ENCODE measurements at regions not wholly inside any gene's neighbourhood (a gene's known extent, or its start where the extent isn't known, plus 50 kb on each side); places are given as distances from the start of the nearest gene placed in this dataset.

- POLR2A ChIA-PET: no interaction called here
- Mint-ChIP-seq H3K9me3 (ENCODE audit: insufficient read depth) (no peaks in the 10 kb centered on the region), H3K36me3 (ENCODE audit: low read depth) (no peaks in the 10 kb centered on the region)
These were observed 63.6 kb upstream of the BOC start for GRCh38 chr3:113147681-113148261.

GRCh38 chr3:113148284-113148683 lies 63.1 kb upstream of the BOC start:
- Mint-ChIP-seq H3K27ac (no peak overlapping the region), H3K4me1 (ENCODE audit: low read depth) (no peaks in the 10 kb centered on the region), H3K9me3 (ENCODE audit: insufficient read depth) (no peaks in the 10 kb centered on the region), H3K4me3 (no peak overlapping the region), H3K36me3 (ENCODE audit: low read depth) (no peaks in the 10 kb centered on the region), H3K27me3 (ENCODE audit: low read depth) (peaks cover 11% of the 10 kb centered on the region)
- ChIA-PET CTCF (interaction anchor here (2.0 kb wide), 1 partner anchor 140 kb away, joined by 4 read pairs; no protein-coding TSS in a partner anchor), POLR2A (no interaction called here)
- no peak for ATAC-seq
- DNase-seq: no peak

More at GRCh38 chr3:113147681-113148261, 63.6 kb upstream of the BOC start:
- H3K27ac Mint-ChIP-seq: no peak overlapping the region
- ATAC-seq (no peak), DNase-seq (no peak)
- no peaks in the 10 kb centered on the region for H3K4me1 Mint-ChIP-seq (ENCODE audit: low read depth)
- CTCF ChIA-PET: interaction anchor here (2.0 kb wide), 1 partner anchor 141 kb away, joined by 4 read pairs; no protein-coding TSS in a partner anchor
- peaks cover 11% of the 10 kb centered on the region for H3K27me3 Mint-ChIP-seq (ENCODE audit: low read depth)
- no peak overlapping the region for H3K4me3 Mint-ChIP-seq

GRCh38 chr3:113150250-113150649 lies 61.1 kb upstream of the BOC start:
- ATAC-seq: no peak

GRCh38 chr3:113151461-113152031 lies 59.8 kb upstream of the BOC start:
- no peak overlapping the region for H3K27ac Mint-ChIP-seq
- H3K27me3 Mint-ChIP-seq (ENCODE audit: low read depth): peaks cover 6% of the 10 kb centered on the region
- ATAC-seq (no peak), DNase-seq (no peak)
- H3K36me3 Mint-ChIP-seq (ENCODE audit: low read depth): no peaks in the 10 kb centered on the region
- no peaks in the 10 kb centered on the region for H3K4me1 Mint-ChIP-seq (ENCODE audit: low read depth)
- H3K9me3 Mint-ChIP-seq (ENCODE audit: insufficient read depth): no peaks in the 10 kb centered on the region
- no peak overlapping the region for H3K4me3 Mint-ChIP-seq
- POLR2A ChIA-PET: no interaction called here
- CTCF ChIA-PET: interaction anchor here (1.7 kb wide), 1 partner anchor 16 kb away, joined by 7 read pairs; no protein-coding TSS in a partner anchor

More at GRCh38 chr3:113150250-113150649, 61.1 kb upstream of the BOC start:
- H3K9me3 Mint-ChIP-seq (ENCODE audit: insufficient read depth): no peaks in the 10 kb centered on the region
- peaks cover 6% of the 10 kb centered on the region for H3K27me3 Mint-ChIP-seq (ENCODE audit: low read depth)
- ChIA-PET CTCF (interaction anchor here (1.7 kb wide), 1 partner anchor 14 kb away, joined by 7 read pairs; no protein-coding TSS in a partner anchor), POLR2A (no interaction called here)
- no peak overlapping the region for H3K27ac Mint-ChIP-seq
- H3K4me3 Mint-ChIP-seq: no peak overlapping the region
- H3K36me3 Mint-ChIP-seq (ENCODE audit: low read depth): no peaks in the 10 kb centered on the region
- no peaks in the 10 kb centered on the region for H3K4me1 Mint-ChIP-seq (ENCODE audit: low read depth)
- DNase-seq: no peak

GRCh38 chr3:113152849-113153248 lies 58.5 kb upstream of the BOC start:
- no peaks in the 10 kb centered on the region for H3K4me1 Mint-ChIP-seq (ENCODE audit: low read depth)
- ChIA-PET CTCF (no interaction called here), POLR2A (no interaction called here)
- no peak overlapping the region for H3K4me3 Mint-ChIP-seq
- no peaks in the 10 kb centered on the region for H3K36me3 Mint-ChIP-seq (ENCODE audit: low read depth)
- H3K9me3 Mint-ChIP-seq (ENCODE audit: insufficient read depth): no peaks in the 10 kb centered on the region
- no peak overlapping the region for H3K27ac Mint-ChIP-seq
- H3K27me3 Mint-ChIP-seq (ENCODE audit: low read depth): peaks cover 1% of the 10 kb centered on the region
- ATAC-seq (no peak), DNase-seq (no peak)

GRCh38 chr3:113153499-113154107 lies 57.8 kb upstream of the BOC start:
- Mint-ChIP-seq H3K9me3 (ENCODE audit: insufficient read depth) (no peaks in the 10 kb centered on the region), H3K4me3 (no peak overlapping the region), H3K27me3 (ENCODE audit: low read depth) (no peaks in the 10 kb centered on the region), H3K27ac (no peak overlapping the region), H3K36me3 (ENCODE audit: low read depth) (no peaks in the 10 kb centered on the region), H3K4me1 (ENCODE audit: low read depth) (no peaks in the 10 kb centered on the region)
- ChIA-PET CTCF (no interaction called here), POLR2A (no interaction called here)
- DNase-seq: no peak
- no peak for ATAC-seq

- ATAC-seq (no peak), DNase-seq (no peak)
- ChIA-PET CTCF (no interaction called here), POLR2A (no interaction called here)
- Mint-ChIP-seq H3K9me3 (ENCODE audit: insufficient read depth) (no peaks in the 10 kb centered on the region), H3K27ac (no peak overlapping the region), H3K27me3 (ENCODE audit: low read depth) (peaks cover 3% of the 10 kb centered on the region), H3K4me1 (ENCODE audit: low read depth) (no peaks in the 10 kb centered on the region), H3K4me3 (no peak overlapping the region), H3K36me3 (ENCODE audit: low read depth) (no peaks in the 10 kb centered on the region)
These were observed 54.5 kb upstream of the BOC start for GRCh38 chr3:113156816-113157333.

- H3K4me3 Mint-ChIP-seq: no peak overlapping the region
- H3K4me1 Mint-ChIP-seq (ENCODE audit: low read depth): no peaks in the 10 kb centered on the region
- CTCF ChIA-PET: no interaction called here
- H3K36me3 Mint-ChIP-seq (ENCODE audit: low read depth): no peaks in the 10 kb centered on the region
- no peak overlapping the region for H3K27ac Mint-ChIP-seq
- ATAC-seq (no peak), DNase-seq (no peak)
- POLR2A ChIA-PET: no interaction called here
- H3K27me3 Mint-ChIP-seq (ENCODE audit: low read depth): peaks cover 3% of the 10 kb centered on the region
- no peaks in the 10 kb centered on the region for H3K9me3 Mint-ChIP-seq (ENCODE audit: insufficient read depth)
These were observed 53.8 kb upstream of the BOC start for GRCh38 chr3:113157408-113158030.

GRCh38 chr3:113158171-113158570 lies 53.2 kb upstream of the BOC start:
- DNase-seq (no peak), ATAC-seq (no peak)
- CTCF ChIA-PET: no interaction called here
- Mint-ChIP-seq H3K9me3 (ENCODE audit: insufficient read depth) (no peaks in the 10 kb centered on the region), H3K27ac (no peak overlapping the region), H3K27me3 (ENCODE audit: low read depth) (peaks cover 3% of the 10 kb centered on the region), H3K36me3 (ENCODE audit: low read depth) (no peaks in the 10 kb centered on the region), H3K4me1 (ENCODE audit: low read depth) (no peaks in the 10 kb centered on the region), H3K4me3 (no peak overlapping the region)
- POLR2A ChIA-PET: no interaction called here
